ENCODE measurements at regions not wholly inside any gene's neighbourhood (a gene's known extent, or its start where the extent isn't known, plus 50 kb on each side); places are given as distances from the start of the nearest gene placed in this dataset.
A peak's percentile ranks its signal among the peaks of the same experiment; 100 is the strongest.

DNA sequence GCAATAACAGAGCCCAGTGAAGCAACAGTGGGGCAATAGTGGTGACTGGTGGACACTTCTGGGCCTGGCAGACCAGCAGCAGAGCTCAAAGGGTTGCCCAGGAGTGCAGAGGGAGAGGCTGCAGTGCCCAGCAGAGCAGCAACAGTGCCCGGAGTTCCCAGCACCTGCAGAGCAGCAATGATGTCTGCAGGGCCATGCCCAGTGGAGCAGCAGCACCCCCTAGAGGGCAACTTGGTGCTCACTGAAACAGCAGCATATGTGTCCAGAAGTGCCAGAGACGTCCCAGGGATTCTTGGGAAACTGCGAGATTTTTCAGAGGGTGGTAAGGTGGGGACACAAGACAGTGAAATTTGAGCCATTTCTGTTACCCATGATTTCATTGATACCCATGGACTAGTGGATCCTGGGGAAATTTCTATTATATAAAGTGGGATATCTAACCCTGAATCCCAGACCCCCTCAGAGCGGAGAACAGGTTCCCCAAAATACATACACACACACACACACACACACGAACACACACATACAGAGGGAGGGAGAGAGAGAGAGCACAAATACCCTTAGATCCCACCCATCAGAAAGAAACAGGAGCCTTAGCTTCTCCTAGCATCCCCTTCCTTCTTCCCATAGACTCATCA lies 156.9 kb upstream of the GJB5 start:
- TF ChIP-seq, protein P1, sequence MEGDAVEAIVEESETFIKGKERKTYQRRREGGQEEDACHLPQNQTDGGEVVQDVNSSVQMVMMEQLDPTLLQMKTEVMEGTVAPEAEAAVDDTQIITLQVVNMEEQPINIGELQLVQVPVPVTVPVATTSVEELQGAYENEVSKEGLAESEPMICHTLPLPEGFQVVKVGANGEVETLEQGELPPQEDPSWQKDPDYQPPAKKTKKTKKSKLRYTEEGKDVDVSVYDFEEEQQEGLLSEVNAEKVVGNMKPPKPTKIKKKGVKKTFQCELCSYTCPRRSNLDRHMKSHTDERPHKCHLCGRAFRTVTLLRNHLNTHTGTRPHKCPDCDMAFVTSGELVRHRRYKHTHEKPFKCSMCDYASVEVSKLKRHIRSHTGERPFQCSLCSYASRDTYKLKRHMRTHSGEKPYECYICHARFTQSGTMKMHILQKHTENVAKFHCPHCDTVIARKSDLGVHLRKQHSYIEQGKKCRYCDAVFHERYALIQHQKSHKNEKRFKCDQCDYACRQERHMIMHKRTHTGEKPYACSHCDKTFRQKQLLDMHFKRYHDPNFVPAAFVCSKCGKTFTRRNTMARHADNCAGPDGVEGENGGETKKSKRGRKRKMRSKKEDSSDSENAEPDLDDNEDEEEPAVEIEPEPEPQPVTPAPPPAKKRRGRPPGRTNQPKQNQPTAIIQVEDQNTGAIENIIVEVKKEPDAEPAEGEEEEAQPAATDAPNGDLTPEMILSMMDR (optimal IDR thresholded peaks at IDR 0.05 in 1 of 3, IDR thresholded peaks at IDR 0.05 in 1 of 3, conservative IDR thresholded peaks at IDR 0.05 in 1 of 3; ENCODE audit: extremely low read depth in 1 of 3, insufficient read depth in 2 of 3, low read length in 3 of 3): peak; percentile 98 to 99 (median 98)
- no peak for TF ChIP-seq EZH2 (IDR thresholded peaks at IDR 0.05; ENCODE audit: low read length)
